HT1080 (cell line): ENCODE measurements at regions not wholly inside any gene's neighbourhood (a gene's known extent, or its start where the extent isn't known, plus 50 kb on each side); places are given as distances from the start of the nearest gene placed in this dataset.

ENCODE experiments used
- DNase-seq: peaks from one replicate; pipeline ENCODE4 v3.0.0-alpha.2; 2015; ENCODE audit warnings: low read depth

- no peak for DNase-seq
Measured at GRCh38 chr2:60168247-60168646, 385.2 kb downstream of the BCL11A start.

- no peak for DNase-seq
Measured at GRCh38 chr2:60167089-60167488, 386.4 kb downstream of the BCL11A start.

- DNase-seq = no peak
Measured at GRCh38 chr2:60163691-60164090, 389.8 kb downstream of the BCL11A start.

- no peak for DNase-seq
Measured at GRCh38 chr2:60159519-60159918, 393.9 kb downstream of the BCL11A start.

- no peak for DNase-seq
Measured at GRCh38 chr2:60158262-60158661, 395.2 kb downstream of the BCL11A start.

- DNase-seq = no peak
Measured at GRCh38 chr2:60157283-60157682, 396.2 kb downstream of the BCL11A start.

GRCh38 chr2:60154142-60154541, 399.3 kb downstream of the BCL11A start:
- no peak for DNase-seq

- DNase-seq = peak; percentile 20
Measured at GRCh38 chr2:60152226-60152833, 401.1 kb downstream of the BCL11A start.

GRCh38 chr2:60149176-60149575, 404.3 kb downstream of the BCL11A start:
- no peak for DNase-seq

GRCh38 chr2:60148716-60149115, 404.7 kb downstream of the BCL11A start:
- no peak for DNase-seq

GRCh38 chr2:60140185-60140584, 413.3 kb downstream of the BCL11A start:
- DNase-seq = peak; percentile 5

GRCh38 chr2:60136913-60137312, 416.5 kb downstream of the BCL11A start:
- no peak for DNase-seq

- no peak for DNase-seq
Measured at GRCh38 chr2:60127191-60127590, 426.3 kb downstream of the BCL11A start.

GRCh38 chr2:60125611-60126426, 427.6 kb downstream of the BCL11A start:
- no peak for DNase-seq

- no peak for DNase-seq
Measured at GRCh38 chr2:60119778-60120177, 433.7 kb downstream of the BCL11A start.

GRCh38 chr2:60118917-60119316, 434.5 kb downstream of the BCL11A start:
- DNase-seq = no peak

GRCh38 chr2:60118061-60118460, 435.4 kb downstream of the BCL11A start:
- peak; percentile 25 for DNase-seq

GRCh38 chr2:60116161-60116875, 437.1 kb downstream of the BCL11A start:
- DNase-seq = peak; percentile 21

- DNase-seq = no peak
Measured at GRCh38 chr2:60109744-60110143, 443.7 kb downstream of the BCL11A start.

GRCh38 chr2:60106836-60107529, 446.5 kb downstream of the BCL11A start:
- no peak for DNase-seq

- no peak for DNase-seq
Measured at GRCh38 chr2:60105906-60106305, 447.5 kb downstream of the BCL11A start.
